SHP77 treated with DMSO at 0.1 percent for 48 hours (cell line): ENCODE measurements at regions not wholly inside any gene's neighbourhood (a gene's known extent, or its start where the extent isn't known, plus 50 kb on each side); places are given as distances from the start of the nearest gene placed in this dataset.
A peak's percentile ranks its signal among the peaks of the same experiment; 100 is the strongest.

ENCODE experiments used
- DNase-seq: peaks from one replicate; lab custom pipeline; 2025; lab: John Stamatoyannopoulos, UW

DNA sequence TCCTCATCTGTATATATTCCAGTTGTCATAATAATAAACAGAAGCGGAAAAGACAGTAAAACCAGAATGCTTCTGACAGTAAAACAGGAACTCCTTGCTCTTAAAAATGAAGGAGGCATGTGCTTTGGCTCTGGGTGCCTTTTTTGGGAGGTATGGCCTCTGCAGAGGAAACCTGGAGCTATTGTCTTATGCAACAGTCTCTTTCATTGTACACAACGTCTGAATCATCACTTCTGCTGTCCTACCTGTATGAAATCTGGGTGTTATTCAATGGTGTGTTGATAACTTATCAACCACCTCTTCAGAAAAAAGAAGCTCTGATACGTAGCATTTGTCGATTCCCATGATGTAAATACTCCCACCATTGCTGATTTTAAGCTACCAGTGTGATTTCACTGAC is 64.8 kb downstream of the CDCA7 start:
- DNase-seq = no peak

DNA sequence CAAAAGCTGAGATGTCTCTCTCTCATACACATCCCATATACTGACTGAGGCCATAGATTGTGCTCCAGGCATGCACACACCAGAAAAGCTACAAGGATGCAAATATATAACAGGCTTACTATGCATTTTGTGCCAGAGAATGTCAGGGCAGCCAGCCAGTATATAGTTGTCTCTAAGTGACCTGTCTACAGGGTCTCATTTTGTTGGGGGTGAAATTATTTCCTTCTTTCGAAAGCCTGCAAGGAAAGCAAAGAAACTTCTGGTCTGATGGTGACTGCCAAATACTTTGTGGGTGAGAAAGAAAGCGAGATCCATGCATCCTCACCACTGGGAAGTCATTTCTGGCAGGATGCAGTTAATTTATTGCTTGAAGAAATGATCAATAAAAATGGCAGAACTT is 70.2 kb downstream of the CDCA7 start:
- DNase-seq = no peak

- no peak for DNase-seq
Measured at GRCh38 chr2:173427887-173428668, 73.4 kb downstream of the CDCA7 start.

GRCh38 chr2:173431191-173431590 is 76.5 kb downstream of the CDCA7 start:
- no peak for DNase-seq

DNA sequence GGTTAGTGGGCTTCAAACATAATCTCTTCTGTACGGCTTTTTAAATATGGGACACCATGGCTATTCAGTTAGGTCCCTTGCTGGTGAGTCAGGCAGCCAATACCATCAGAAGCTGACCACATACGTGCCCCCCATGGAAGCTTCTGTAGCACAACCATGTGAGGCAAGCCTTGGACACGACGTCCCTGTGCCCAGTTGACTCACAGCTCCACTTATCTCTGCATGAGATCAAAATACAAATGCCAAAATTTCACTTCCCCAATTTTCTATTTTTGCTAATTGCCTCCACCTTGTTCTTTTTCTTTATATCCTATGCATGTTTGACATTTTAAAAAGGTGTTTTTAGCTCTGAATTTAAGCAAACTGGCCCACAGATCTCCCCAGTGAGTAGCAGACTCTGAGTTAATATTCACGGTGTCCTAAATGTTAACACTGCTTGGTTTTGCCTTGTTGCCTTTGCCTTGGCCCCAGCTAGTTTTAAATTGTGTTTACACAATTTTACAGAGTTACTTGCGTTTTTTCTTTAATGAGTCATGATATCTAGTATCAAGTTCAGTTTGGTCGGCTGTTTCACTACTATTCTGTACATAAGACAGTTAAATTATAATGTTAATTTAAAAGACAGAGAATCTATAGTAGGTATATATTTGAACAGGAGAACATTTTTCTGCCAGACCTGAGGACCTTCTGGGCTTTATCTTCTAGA is 77.5 kb downstream of the CDCA7 start:
- no peak for DNase-seq

- no peak for DNase-seq
Measured at GRCh38 chr2:173434762-173435569, 80.3 kb downstream of the CDCA7 start.

DNA sequence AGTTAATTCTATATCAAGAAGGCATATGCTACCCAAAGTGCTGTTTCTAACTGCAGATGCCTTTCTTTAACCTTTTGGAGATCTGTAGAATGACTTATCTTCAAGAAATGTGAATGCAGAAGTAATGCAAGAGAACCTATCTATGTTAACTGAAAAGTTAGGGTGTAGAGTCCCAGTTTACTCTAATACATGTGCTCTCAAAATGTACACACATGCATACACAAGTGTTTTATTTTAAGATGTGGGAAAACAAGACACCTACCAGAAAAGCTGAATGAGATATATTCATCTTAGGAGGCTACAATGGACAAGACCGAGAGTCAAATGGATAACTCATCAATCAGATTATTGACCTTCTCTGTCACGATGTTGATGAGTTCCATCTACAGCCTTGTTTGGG is 80.9 kb downstream of the CDCA7 start:
- DNase-seq = no peak

- no peak for DNase-seq
Measured at GRCh38 chr2:173436088-173436487, 81.4 kb downstream of the CDCA7 start.

- DNase-seq = no peak
Measured at GRCh38 chr2:173441222-173441621, 86.5 kb downstream of the CDCA7 start.

DNA sequence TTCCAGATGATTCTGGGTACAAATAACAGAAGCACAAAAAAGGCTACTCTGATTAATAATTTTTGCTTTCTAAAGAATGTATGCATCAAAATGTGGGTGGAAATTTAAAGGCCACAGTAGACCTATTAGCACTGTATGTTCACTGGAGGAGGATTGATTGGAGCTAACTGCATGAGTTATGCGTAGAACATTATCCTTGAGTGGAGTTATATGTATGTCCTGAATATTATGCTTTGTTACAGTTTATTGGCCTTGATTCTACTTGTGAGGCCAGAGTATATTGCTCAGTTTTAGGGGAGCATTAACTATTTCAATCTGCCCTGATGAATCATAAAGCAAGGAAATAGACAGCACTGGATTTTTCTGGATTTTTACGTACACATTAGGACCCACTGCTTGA is 87.9 kb downstream of the CDCA7 start:
- no peak for DNase-seq

GRCh38 chr2:173446722-173447121 is 92.0 kb downstream of the CDCA7 start:
- DNase-seq = no peak

- DNase-seq = peak; percentile 73
Measured at GRCh38 chr2:173448938-173449471, 94.3 kb downstream of the CDCA7 start.

DNA sequence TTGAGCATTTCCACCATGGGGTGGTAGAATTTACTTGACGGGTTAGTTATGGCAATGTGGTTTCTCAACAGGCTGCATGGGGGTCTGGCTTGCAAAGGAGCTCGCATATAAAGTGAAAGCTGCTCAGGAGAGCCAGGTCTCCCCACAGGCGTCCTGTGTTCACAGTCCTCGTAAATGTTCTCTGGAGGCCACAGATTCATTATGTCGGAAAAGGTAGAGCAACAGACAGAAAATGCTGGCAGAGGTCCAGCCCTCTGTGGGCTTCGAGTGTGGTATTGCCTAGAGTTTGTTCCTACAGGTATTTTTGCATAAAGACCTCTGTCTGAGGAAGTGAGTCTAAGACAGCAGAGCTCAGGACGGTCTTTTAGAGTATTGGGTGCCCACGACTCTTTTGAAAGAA is 96.4 kb downstream of the CDCA7 start:
- no peak for DNase-seq

DNA sequence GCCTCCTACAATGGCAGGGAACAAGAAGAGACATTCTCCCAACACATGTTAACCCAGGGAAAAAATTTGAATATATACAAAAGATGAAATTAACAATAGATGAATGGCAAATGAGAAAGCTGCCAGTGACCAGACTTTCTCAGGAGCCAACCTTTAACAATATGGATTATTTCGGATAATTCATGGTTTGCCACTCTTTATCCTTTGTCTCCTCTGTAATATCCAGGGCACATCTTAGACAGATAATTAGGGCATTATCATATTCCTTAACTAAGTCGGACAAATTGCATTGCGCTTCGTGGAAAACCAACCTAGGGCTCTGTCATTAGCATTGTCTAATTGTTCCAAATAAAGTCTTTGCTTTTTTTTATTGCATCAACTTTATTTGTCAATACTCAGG is 97.3 kb downstream of the CDCA7 start:
- no peak for DNase-seq

DNA sequence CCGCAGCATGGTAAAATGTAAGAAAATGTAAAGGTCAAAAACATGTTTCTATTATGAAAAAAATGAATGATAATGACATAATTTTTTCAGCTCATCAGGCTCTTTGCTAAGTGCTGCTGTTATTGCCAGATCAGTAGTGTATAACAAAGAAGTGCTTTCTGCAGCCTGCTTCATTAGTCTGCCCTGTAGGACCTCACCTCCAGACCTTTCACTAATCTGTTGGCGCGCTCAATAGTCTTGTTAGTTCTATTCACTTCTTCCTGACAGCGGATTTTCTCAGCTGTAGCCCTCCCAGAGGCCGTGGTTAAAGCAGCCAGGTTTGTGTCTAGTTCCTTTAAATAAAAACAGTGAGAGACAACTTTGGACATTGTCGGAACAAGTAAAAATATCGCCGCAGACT is 97.7 kb downstream of the CDCA7 start:
- no peak for DNase-seq

DNA sequence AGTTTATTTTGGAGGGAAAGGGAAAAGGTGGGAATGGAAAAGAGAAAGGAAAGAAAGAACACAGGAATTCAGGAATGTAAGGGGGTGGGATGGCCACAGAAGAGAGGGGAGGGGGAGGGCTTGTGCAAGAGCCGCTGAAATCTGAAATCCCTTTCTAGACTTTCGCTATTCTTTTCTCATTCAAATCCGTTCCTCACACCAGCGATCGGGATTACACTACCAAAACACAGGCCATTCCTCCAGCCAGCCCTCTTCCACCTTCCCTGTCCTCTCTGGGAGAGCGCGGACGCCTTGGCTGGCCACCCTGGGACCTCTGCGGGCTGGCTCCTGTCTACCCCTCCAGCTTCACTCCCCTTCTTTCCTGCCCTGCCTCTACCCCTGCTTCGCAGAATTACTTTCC is 102.3 kb downstream of the CDCA7 start:
- DNase-seq = no peak

DNA sequence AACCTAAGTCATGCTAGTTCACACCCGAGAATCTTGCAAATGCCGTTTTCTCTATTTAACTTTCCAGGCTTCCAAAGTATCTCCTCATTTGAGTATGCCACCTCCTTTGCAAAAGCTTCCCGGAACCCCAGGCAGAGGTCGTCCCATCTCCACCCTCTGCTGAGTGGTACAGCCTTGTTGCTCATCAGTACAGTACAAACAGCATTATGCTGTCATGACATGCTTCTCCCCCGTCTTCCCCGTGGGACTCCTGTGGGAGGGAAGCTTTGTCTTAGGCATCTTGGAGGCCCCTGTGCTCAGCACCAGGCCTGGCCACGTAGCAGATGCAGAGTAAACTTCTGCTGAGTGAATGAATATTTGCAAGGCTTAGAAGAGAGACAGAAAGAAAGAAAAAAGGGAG is 102.7 kb downstream of the CDCA7 start:
- DNase-seq = no peak

DNA sequence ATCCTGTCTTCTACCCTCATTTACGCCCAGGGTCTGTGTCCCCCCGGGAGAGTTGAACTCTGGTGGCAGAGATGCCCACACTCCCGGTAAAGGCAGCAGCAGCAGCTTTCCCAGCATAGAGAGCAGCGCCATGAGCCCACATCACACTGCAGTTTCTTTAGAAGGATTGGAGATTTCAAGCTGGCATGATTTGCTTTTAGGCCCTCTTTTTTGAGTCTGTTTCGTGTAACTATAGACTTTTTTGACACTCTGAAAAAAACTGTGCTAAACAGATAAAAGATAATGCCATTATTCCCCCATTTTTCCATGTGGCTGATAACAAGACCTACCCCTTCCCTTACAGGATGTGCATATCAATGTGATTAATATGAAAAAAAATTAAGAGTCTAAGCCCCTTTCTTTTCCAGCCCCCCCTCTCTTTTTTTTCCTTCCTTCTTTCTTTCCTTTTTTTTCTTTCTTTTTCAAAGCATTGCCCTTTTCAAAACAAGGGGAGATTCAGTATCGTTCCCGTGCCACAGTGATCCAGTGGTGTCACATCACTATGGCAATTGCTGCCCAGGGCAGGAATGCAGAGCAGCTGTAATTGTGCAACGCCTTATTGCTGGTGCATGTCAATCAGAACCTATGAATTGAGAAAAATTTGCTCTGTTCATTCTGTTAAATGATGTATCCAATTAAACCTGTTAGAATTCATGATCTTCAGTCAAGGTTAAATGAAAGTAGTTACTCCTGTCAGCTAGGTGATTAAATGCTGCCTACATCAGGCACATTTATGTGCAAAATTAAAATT is 104.5 kb downstream of the CDCA7 start:
- no peak for DNase-seq

- peak; percentile 2 for DNase-seq
Measured at GRCh38 chr2:173462892-173463840, 108.5 kb downstream of the CDCA7 start.

DNA sequence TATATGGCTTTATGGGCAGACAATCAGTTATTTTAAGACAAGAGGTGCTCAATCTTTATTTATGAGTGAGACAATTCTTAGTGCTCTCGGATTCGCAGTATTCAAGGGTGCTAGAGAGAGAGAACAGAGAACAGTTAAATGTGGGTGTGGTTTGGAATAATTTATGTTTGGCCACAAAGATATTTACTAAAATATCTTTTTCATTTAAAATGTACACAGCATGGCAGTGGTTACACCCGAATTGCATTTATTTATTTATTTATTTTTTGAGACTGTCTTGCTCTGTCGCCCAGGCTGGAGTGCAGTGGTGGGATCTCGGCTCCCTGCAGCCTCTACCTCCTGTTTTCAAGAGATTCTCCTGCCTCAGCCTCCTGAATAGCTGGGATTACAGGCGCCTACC is 109.2 kb downstream of the CDCA7 start:
- no peak for DNase-seq

DNA sequence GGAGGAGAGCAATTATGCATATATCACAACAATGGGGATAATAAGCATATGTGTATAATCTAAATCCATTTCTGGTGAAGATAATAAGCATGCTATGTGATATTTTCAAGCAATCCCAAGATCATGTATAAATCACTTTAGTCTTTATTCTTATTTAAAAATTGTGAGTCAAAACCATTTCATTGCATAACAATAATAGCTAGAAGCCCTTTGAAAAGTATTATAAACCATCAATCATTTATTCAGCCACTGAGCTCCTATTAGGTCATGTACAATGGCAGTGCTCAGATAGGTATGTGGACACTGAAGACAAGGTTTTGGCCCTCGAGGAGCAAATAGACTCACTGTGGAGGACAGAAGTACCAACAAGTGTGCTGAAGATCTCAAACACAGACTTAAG is 113.1 kb downstream of the CDCA7 start:
- DNase-seq = no peak
